OCI-LY3 (cell line): ENCODE measurements at regions not wholly inside any gene's neighbourhood (a gene's known extent, or its start where the extent isn't known, plus 50 kb on each side); places are given as distances from the start of the nearest gene placed in this dataset.
"Not testable (repeated sequence)": the region's sequence is repeated elsewhere in the genome, so short reads cannot be mapped to it uniquely, and the experiment has no call there.

Source experiments
- EZH2phosphoT487 ChIP-seq: fragments of 200-600 bp; shearing (Covaris generic); IDR thresholded peaks from 2 replicates; pipeline ENCODE4 v1.6.1; 2018; ENCODE audit warnings: antibody characterized with exemption, mixed run types, low read depth
- TF ChIP-seq, protein P1 (sequence below): fragments of 200-600, 300-600 bp; sonication (generic); IDR thresholded peaks from 2 replicates; pipeline ENCODE4 v1.5.1; 2014; ENCODE audit warnings: antibody characterized with exemption, low read length, low read depth

DNA sequence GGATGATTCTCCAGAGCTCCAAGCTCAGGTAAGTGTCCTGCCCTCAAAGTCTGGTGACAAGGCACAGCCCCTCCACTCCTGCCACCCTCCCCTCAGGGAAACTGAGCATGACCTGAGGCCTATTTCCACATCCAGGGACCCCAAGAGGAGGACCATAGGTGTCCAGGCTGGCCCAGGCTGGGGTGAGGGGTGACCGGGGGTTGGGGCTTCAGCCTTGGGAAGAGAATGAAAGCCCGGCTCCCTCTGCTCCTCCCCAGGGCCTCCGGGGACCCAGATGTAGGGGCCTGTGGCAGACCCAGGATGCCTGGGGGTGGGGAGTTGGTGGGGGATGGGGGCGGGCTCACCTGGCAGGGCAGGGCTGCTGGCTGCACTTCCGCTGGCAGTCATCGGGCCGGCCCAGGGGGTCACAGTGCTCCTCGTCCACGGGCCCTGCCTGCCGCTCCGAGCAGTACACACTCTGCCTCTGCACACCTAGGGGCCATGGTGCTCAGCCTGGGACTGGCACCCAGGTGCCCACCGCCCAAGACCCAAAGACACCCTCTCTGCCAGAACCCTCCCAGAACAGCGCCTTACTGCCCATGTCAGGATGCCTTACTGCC, 116.5 kb upstream of the AKAP13 start:
- TF ChIP-seq, protein P1, sequence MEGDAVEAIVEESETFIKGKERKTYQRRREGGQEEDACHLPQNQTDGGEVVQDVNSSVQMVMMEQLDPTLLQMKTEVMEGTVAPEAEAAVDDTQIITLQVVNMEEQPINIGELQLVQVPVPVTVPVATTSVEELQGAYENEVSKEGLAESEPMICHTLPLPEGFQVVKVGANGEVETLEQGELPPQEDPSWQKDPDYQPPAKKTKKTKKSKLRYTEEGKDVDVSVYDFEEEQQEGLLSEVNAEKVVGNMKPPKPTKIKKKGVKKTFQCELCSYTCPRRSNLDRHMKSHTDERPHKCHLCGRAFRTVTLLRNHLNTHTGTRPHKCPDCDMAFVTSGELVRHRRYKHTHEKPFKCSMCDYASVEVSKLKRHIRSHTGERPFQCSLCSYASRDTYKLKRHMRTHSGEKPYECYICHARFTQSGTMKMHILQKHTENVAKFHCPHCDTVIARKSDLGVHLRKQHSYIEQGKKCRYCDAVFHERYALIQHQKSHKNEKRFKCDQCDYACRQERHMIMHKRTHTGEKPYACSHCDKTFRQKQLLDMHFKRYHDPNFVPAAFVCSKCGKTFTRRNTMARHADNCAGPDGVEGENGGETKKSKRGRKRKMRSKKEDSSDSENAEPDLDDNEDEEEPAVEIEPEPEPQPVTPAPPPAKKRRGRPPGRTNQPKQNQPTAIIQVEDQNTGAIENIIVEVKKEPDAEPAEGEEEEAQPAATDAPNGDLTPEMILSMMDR = not testable (repeated sequence)
- not testable (repeated sequence) for TF ChIP-seq EZH2phosphoT487
